Neutrophil (primary cell): ENCODE measurements at regions not wholly inside any gene's neighbourhood (a gene's known extent, or its start where the extent isn't known, plus 50 kb on each side); places are given as distances from the start of the nearest gene placed in this dataset.

Experiments
- H3K27ac ChIP-seq: fragments of 200-600 bp; sonication (generic); 2 replicates; pipeline ENCODE4 v1.5.1; 2016; ENCODE audit warnings: mild to moderate bottlenecking, moderate library complexity
- H3K27me3 ChIP-seq: fragments of 200-600 bp; sonication (generic); 2 replicates; pipeline ENCODE4 v1.6.0; 2016; ENCODE audit warnings: mild to moderate bottlenecking
- H3K36me3 ChIP-seq: fragments of 200-600 bp; sonication (generic); 2 replicates; pipeline ENCODE4 v1.5.1; 2017
- H3K4me1 ChIP-seq, 2 experiments: fragments of 200-600 bp in 1 of 2; sonication (generic) in 1 of 2; 1 replicate in 1 of 2; 2 replicates in 1 of 2; pipeline versions ENCODE4 v1.5.1 to v1.6.1; 2013 to 2016; ENCODE audit warnings: low read depth in 1 of 2, low read length in 1 of 2, mild to moderate bottlenecking in 1 of 2, moderate library complexity in 1 of 2; ENCODE audit not compliant: control insufficient read depth in 1 of 2, insufficient read depth in 1 of 2
- H3K4me3 ChIP-seq, 2 experiments: fragments of 200-600 bp in 1 of 2; sonication (generic) in 1 of 2; 1 replicate in 1 of 2; 2 replicates in 1 of 2; pipeline ENCODE4 v1.5.1; 2013 to 2016; ENCODE audit warnings: low read depth in 1 of 2, low read length in 1 of 2, mild to moderate bottlenecking in 1 of 2, moderate library complexity in 1 of 2
- H3K9me3 ChIP-seq: fragments of 200-600 bp; sonication (generic); 2 replicates; pipeline ENCODE4 v1.5.1; 2016
- TF ChIP-seq, protein P1 (sequence below): fragments of 200-600 bp; sonication (generic); IDR thresholded peaks from 2 replicates; pipeline ENCODE4 v1.5.1; 2016; ENCODE audit warnings: antibody characterized with exemption

DNA sequence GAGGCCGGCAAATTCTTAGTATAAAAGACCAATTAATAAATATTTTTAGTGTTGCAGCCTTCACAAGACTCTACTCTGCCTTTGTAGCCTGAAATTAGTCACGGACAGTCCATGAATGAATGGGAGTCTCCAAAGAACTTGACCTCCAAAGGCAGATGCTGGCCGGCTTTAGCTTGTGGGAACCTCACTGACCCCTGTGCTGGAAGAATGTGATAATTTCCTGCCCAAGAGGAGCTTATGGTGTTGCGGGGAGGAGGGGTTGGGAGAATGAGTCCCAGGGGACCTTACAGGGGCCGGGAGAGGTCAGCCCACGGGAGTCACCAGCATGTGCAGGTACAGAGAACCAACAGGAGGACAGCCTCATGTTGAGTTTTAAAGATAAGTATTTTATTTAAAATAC is 143.1 kb downstream of the IRX2 start:
- TF ChIP-seq, protein P1, sequence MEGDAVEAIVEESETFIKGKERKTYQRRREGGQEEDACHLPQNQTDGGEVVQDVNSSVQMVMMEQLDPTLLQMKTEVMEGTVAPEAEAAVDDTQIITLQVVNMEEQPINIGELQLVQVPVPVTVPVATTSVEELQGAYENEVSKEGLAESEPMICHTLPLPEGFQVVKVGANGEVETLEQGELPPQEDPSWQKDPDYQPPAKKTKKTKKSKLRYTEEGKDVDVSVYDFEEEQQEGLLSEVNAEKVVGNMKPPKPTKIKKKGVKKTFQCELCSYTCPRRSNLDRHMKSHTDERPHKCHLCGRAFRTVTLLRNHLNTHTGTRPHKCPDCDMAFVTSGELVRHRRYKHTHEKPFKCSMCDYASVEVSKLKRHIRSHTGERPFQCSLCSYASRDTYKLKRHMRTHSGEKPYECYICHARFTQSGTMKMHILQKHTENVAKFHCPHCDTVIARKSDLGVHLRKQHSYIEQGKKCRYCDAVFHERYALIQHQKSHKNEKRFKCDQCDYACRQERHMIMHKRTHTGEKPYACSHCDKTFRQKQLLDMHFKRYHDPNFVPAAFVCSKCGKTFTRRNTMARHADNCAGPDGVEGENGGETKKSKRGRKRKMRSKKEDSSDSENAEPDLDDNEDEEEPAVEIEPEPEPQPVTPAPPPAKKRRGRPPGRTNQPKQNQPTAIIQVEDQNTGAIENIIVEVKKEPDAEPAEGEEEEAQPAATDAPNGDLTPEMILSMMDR = no peak
- no peak overlapping the region for H3K4me3 ChIP-seq
- H3K27me3 ChIP-seq = no peaks in the 10 kb centered on the region
- H3K27ac ChIP-seq = no peak overlapping the region
- no peaks in the 10 kb centered on the region for H3K36me3 ChIP-seq
- H3K4me1 ChIP-seq = no peaks in the 10 kb centered on the region
- H3K9me3 ChIP-seq = no peaks in the 10 kb centered on the region

DNA sequence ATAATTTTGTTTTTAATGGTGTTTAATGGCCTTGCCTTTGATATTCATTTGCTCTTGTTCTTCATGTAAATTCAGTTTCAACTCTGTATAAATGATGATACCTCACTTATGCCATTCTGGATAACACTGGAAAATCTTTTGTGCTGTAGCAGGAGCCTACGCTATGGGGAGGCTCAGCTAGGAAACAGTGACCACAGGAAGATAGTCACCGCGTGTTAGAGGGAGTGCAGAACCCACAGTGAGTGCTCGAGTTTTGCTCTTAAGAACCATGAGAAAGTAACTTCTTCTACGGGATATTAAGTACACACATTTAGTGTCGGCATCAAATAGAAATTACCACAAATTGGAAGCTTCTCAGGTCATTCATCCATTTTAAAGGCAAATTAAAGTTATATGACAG is 143.9 kb downstream of the IRX2 start:
- Histone ChIP-seq H3K27ac (no peak overlapping the region), H3K27me3 (no peaks in the 10 kb centered on the region), H3K4me1 (no peaks in the 10 kb centered on the region), H3K4me3 (no peak overlapping the region), H3K9me3 (no peaks in the 10 kb centered on the region), H3K36me3 (no peaks in the 10 kb centered on the region)
- TF ChIP-seq, protein P1 = no peak

DNA sequence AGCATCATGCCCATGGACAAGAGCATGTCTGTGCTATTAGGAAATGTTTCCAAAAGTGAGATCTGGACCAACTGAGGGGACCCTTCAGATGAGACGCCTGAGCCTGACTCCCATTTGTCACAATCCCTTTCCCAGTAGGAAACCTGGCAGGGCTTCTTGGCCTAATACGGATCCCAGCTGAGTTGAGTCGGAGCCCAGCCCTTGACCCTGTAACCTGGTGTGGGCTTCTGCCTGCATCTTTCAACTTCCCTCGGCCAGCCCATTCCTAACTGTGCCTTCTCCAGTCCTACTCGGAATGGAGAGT is 148.3 kb downstream of the IRX2 start:
- Histone ChIP-seq H3K27ac (no peak overlapping the region), H3K36me3 (no peaks in the 10 kb centered on the region), H3K9me3 (no peaks in the 10 kb centered on the region), H3K4me1 (no peaks in the 10 kb centered on the region), H3K27me3 (no peaks in the 10 kb centered on the region), H3K4me3 (no peak overlapping the region)
- TF ChIP-seq, protein P1 = no peak

DNA sequence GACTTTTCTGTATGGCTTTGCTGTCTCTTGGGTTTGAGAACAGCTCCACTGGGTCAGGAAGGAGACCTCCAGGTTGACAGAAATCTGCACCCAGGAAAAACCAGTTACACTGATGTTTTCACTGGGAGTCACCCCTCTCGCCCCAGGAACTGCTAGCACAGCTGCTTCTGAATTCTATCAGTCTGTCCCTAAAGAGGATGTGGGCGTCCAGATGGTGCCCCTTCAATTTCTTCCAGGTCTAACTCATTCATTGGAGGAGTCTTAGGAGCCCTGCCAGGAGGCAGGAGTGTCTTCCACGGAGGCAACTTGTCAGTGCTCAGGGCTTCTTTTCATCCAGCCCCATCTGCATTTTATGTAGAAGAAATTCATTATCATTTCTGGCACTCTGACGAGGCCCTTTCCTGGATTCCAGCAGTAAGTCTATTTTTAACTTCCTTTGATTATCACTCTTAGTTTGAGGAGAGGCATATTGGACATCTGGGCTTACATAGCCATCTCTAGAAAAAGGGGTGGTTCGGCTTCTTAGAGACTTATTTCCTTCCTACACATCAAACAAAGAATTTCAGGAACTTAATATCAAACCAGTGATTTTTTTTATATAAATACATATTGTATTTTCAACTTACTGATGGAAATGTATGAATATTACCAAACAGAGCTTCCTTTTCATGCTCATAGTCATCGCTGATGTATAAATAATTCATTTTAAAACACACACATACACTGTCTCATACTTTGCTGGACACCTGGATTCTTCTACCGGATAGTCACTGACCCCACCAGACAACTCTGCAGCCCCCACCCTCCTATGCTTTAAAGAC is 148.8 kb downstream of the IRX2 start:
- Histone ChIP-seq H3K27me3 (no peaks in the 10 kb centered on the region), H3K9me3 (no peaks in the 10 kb centered on the region), H3K27ac (no peak overlapping the region), H3K36me3 (no peaks in the 10 kb centered on the region), H3K4me3 (no peak overlapping the region), H3K4me1 (no peaks in the 10 kb centered on the region)
- TF ChIP-seq, protein P1 = no peak

DNA sequence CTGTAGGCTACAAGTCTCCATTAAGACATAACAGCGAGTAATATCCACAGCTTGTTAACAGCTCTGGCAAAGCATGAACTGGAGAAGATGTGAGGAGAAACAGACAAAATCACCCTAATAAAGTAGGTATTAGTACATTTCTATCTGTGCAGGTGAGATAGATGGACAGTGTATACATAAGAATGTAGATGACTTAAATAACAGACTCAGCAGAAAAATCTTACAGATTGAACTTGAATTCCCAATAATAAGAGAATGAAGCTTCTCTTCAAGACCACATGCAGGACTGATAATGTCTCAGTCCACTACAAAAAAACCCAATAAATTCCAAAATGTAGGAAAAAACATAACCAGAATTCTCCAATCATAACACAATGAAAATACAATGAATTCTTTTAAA is 153.0 kb downstream of the IRX2 start:
- Histone ChIP-seq H3K9me3 (no peaks in the 10 kb centered on the region), H3K27ac (no peak overlapping the region), H3K4me1 (no peaks in the 10 kb centered on the region), H3K36me3 (no peaks in the 10 kb centered on the region), H3K27me3 (no peaks in the 10 kb centered on the region), H3K4me3 (no peak overlapping the region)
- TF ChIP-seq, protein P1 = no peak

DNA sequence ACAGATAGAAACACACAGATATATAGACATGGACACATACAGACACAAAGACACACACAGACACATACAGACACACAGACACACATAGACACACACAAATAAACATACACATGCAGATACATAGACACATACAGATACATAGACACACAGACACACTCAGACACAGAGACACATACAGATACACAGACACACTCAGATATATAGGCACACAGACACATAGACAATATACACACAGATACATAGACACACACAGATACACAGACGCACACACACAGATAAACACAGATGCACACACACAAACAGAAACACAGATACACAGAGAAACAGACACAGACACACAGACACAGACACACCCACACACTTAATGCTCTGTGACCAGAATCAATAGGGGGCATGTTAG is 156.8 kb downstream of the IRX2 start:
- TF ChIP-seq, protein P1 = no peak
- Histone ChIP-seq H3K36me3 (no peaks in the 10 kb centered on the region), H3K4me1 (no peaks in the 10 kb centered on the region), H3K4me3 (no peak overlapping the region), H3K27me3 (no peaks in the 10 kb centered on the region), H3K27ac (no peak overlapping the region), H3K9me3 (no peaks in the 10 kb centered on the region)
